Lung (tissue), 11 donors: ENCODE measurements at regions not wholly inside any gene's neighbourhood (a gene's known extent, or its start where the extent isn't known, plus 50 kb on each side); places are given as distances from the start of the nearest gene placed in this dataset.
"Not testable (repeated sequence)": the region's sequence is repeated elsewhere in the genome, so short reads cannot be mapped to it uniquely, and the experiment has no call there.

ENCODE experiments used
- ATAC-seq: fragments of 200-7000 bp; cut with Tn5 transposase; one replicate; pipeline ENCODE4 v1.9.1; 2020; ENCODE audit warnings: moderate number of reproducible peaks; ENCODE audit not compliant: insufficient read depth, low FRiP score
- DNase-seq, 3 donors: peaks; one replicate each; pipeline ENCODE4 v3.0.0-alpha.2; 2013 to 2017
- H3K27ac ChIP-seq, 2 donors: one replicate each; pipeline ENCODE4 v1.5.1; 2013; ENCODE audit warnings: mild to moderate bottlenecking in 2 of 2, moderate library complexity in 2 of 2, control low read depth in 1 of 2, inconsistent platforms in 1 of 2, low read depth in 1 of 2, low read length in 1 of 2
- H3K27me3 ChIP-seq, 3 donors: one replicate each; pipeline ENCODE4 v1.5.1; 2013; ENCODE audit warnings: low read length in 2 of 3; ENCODE audit not compliant: control insufficient read depth in 3 of 3, insufficient read depth in 3 of 3
- H3K36me3 ChIP-seq, 4 donors: one replicate each; pipeline ENCODE4 v1.5.1; 2013; ENCODE audit warnings: low read length in 4 of 4, mild to moderate bottlenecking in 1 of 4, moderate library complexity in 1 of 4; ENCODE audit not compliant: control insufficient read depth in 4 of 4, insufficient read depth in 4 of 4
- H3K4me1 ChIP-seq, 5 donors: one replicate each; pipeline ENCODE4 v1.5.1; 2013; ENCODE audit warnings: low read length in 5 of 5, mild to moderate bottlenecking in 2 of 5, moderate library complexity in 1 of 5; ENCODE audit not compliant: control insufficient read depth in 5 of 5, insufficient read depth in 5 of 5
- H3K4me3 ChIP-seq: one replicate; pipeline ENCODE4 v1.5.1; 2013; ENCODE audit warnings: mild to moderate bottlenecking, control low read depth, moderate library complexity
- H3K9ac ChIP-seq, 2 donors: one replicate each; pipeline ENCODE4 v1.5.1; 2013; ENCODE audit warnings: low read length in 2 of 2, control low read depth in 1 of 2; ENCODE audit not compliant: insufficient read depth in 1 of 2
- H3K9me3 ChIP-seq, 4 donors: one replicate each; pipeline ENCODE4 v1.5.1; 2013; ENCODE audit warnings: low read length in 3 of 4, mild to moderate bottlenecking in 1 of 4, moderate library complexity in 1 of 4; ENCODE audit not compliant: control insufficient read depth in 4 of 4, insufficient read depth in 3 of 4
- WGBS, 2 donors: extraction: QIAGEN DNeasy Blood & Tissue Kit; methylation state at CpG; one replicate each; pipeline ENCODE4 v1.1.7; 2013; 5-methylcytosine and 5-hydroxymethylcytosine counted together
- TF ChIP-seq, protein P1 (sequence below): IDR thresholded peaks from 2 replicates; pipeline ENCODE4 v1.5.1; 2012; ENCODE audit warnings: mild to moderate bottlenecking; ENCODE audit errors: control extremely low read depth, extremely low read depth
- donor health status: control.
- donor health status: control.
- donor health status: Bipolar disorder and iron deficiency.
- donor health status: healthy.
- donor health status: DM: yes; HTN: yes; CAD: no.

DNA sequence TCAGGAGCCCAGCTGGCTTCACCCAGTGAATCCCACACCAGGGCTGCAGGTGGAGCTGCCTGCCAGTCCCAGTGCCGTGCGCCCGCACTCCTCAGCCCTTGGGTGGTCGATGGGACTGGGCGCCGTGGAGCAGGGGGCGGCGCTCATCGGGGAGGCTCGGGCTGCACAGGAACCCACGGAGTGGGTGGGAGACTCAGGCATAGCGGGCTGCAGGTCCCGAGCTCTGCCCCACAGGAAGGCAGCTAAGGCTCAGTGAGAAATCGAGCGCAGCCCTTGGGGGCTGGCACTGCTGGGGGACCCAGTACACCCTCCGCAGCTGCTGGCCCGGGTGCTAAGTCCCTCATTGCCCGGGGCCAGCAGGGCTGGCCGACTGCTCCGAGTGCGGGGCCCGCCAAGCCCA lies 1908.8 kb downstream of the ARAP2 start:
- not testable (repeated sequence) for H3K9ac ChIP-seq, H3K4me3 ChIP-seq, ATAC-seq, H3K27me3 ChIP-seq, H3K9me3 ChIP-seq, H3K4me1 ChIP-seq, DNase-seq, H3K36me3 ChIP-seq, H3K27ac ChIP-seq
- WGBS, 2 donors = 93 to 97% methylated on average over 6 to 22 of the region's 22 CpGs

DNA sequence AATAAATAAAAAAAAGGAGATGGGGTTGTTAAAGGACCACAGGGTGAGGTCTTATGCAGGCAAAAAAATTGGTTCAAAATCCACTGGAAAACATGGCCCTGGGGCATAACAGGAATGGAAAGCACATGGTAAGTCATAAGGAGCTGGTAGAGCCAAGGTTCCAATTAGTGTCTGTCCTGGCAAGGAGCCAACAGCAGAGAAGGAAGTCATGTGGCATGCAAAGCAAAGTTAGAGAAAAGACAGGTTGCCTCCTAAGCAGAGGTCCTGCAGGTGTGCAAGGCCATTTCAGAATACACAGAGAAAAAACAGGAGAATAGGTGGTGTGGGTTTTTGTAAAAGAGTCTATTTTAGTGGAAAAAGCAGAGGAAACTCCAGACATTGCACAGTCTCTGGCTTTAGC lies 1881.7 kb downstream of the ARAP2 start:
- TF ChIP-seq, protein P1, sequence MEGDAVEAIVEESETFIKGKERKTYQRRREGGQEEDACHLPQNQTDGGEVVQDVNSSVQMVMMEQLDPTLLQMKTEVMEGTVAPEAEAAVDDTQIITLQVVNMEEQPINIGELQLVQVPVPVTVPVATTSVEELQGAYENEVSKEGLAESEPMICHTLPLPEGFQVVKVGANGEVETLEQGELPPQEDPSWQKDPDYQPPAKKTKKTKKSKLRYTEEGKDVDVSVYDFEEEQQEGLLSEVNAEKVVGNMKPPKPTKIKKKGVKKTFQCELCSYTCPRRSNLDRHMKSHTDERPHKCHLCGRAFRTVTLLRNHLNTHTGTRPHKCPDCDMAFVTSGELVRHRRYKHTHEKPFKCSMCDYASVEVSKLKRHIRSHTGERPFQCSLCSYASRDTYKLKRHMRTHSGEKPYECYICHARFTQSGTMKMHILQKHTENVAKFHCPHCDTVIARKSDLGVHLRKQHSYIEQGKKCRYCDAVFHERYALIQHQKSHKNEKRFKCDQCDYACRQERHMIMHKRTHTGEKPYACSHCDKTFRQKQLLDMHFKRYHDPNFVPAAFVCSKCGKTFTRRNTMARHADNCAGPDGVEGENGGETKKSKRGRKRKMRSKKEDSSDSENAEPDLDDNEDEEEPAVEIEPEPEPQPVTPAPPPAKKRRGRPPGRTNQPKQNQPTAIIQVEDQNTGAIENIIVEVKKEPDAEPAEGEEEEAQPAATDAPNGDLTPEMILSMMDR = no peak
- Histone ChIP-seq H3K9ac (no peak overlapping the region), H3K27me3 (no peaks in the 10 kb centered on the region), H3K27ac (no peak overlapping the region), H3K9me3 (no peaks in the 10 kb centered on the region), H3K4me1 (no peaks in the 10 kb centered on the region), H3K36me3 (no peaks in the 10 kb centered on the region), H3K4me3 (no peak overlapping the region)
- DNase-seq (no peak), ATAC-seq (no peak)

DNA sequence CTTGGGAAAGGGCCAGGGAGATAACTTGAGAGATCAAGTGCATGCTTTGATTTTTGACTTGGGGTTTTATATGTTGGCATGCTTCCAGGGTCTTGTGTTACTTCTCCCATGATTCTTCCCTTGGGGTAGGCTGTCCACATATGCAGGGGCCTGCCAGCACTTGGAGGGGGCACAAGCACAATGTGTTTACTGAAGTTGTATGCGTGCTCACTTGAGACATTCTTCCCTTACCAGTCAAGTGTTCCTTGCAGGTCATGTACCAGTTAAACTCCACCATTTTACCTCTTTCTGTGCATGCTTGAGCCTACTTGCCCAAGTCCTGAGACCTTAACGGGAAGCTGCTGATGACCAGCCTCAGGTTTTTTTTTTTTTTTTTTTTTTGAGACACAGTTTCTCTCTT lies 1880.5 kb downstream of the ARAP2 start:
- Histone ChIP-seq H3K27me3 (no peaks in the 10 kb centered on the region), H3K27ac (no peak overlapping the region), H3K9ac (no peak overlapping the region), H3K4me3 (no peak overlapping the region), H3K4me1 (no peaks in the 10 kb centered on the region), H3K36me3 (no peaks in the 10 kb centered on the region), H3K9me3 (no peaks in the 10 kb centered on the region)
- ATAC-seq = no peak
- WGBS, 2 donors = 64% methylated on average over 2 of the region's 2 CpGs
- TF ChIP-seq, protein P1 = no peak
- DNase-seq = peak in 2 of 3 donors; percentile 12 to 20

DNA sequence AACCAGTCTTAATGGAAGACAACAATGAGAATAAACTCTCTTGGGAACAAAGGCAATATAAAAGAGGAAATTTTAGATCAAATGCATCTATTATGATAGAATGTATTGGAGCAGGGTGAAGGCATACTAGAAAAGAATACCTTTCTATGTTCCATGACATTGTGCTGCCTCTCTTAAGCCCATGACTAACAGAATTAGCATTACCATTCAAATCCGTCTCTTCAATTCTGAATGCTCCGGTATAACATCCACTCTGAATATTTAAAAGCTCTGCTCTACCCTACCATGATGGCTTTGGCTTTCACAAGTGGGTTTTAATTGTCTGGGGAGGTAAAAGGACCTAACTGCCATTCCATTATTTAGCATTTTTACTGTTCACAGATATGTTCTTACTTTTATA lies 1878.4 kb downstream of the ARAP2 start:
- H3K27me3 ChIP-seq = no peaks in the 10 kb centered on the region
- no peak overlapping the region for H3K9ac ChIP-seq
- DNase-seq = no peak
- no peak overlapping the region for H3K4me3 ChIP-seq
- WGBS, 2 donors = 90 to 97% methylated on average over 2 of the region's 2 CpGs
- no peaks in the 10 kb centered on the region for H3K9me3 ChIP-seq
- no peak overlapping the region for H3K27ac ChIP-seq
- H3K36me3 ChIP-seq = no peaks in the 10 kb centered on the region
- ATAC-seq = no peak
- TF ChIP-seq, protein P1 = no peak
- H3K4me1 ChIP-seq = no peaks in the 10 kb centered on the region
